ENCODE measurements at regions not wholly inside any gene's neighbourhood (a gene's known extent, or its start where the extent isn't known, plus 50 kb on each side); places are given as distances from the start of the nearest gene placed in this dataset.

- TF ChIP-seq POLR2A (IDR thresholded peaks at IDR 0.05; ENCODE audit: extremely low read depth, insufficient read length) (no peak), MYC (IDR thresholded peaks at IDR 0.05; ENCODE audit: low read depth, low read length) (no peak)
- TF ChIP-seq, protein P1, sequence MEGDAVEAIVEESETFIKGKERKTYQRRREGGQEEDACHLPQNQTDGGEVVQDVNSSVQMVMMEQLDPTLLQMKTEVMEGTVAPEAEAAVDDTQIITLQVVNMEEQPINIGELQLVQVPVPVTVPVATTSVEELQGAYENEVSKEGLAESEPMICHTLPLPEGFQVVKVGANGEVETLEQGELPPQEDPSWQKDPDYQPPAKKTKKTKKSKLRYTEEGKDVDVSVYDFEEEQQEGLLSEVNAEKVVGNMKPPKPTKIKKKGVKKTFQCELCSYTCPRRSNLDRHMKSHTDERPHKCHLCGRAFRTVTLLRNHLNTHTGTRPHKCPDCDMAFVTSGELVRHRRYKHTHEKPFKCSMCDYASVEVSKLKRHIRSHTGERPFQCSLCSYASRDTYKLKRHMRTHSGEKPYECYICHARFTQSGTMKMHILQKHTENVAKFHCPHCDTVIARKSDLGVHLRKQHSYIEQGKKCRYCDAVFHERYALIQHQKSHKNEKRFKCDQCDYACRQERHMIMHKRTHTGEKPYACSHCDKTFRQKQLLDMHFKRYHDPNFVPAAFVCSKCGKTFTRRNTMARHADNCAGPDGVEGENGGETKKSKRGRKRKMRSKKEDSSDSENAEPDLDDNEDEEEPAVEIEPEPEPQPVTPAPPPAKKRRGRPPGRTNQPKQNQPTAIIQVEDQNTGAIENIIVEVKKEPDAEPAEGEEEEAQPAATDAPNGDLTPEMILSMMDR (IDR thresholded peaks at IDR 0.05; ENCODE audit: low read depth, low read length): no peak
- TF ChIP-seq, protein P2, sequence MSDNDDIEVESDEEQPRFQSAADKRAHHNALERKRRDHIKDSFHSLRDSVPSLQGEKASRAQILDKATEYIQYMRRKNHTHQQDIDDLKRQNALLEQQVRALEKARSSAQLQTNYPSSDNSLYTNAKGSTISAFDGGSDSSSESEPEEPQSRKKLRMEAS (IDR thresholded peaks at IDR 0.05; ENCODE audit: low read depth, low read length): no peak
These were observed 540.6 kb upstream of the MAGEB18 start for GRCh38 chrX:25597551-25597950.
